ENCODE measurements at regions not wholly inside any gene's neighbourhood (a gene's known extent, or its start where the extent isn't known, plus 50 kb on each side); places are given as distances from the start of the nearest gene placed in this dataset.

DNA sequence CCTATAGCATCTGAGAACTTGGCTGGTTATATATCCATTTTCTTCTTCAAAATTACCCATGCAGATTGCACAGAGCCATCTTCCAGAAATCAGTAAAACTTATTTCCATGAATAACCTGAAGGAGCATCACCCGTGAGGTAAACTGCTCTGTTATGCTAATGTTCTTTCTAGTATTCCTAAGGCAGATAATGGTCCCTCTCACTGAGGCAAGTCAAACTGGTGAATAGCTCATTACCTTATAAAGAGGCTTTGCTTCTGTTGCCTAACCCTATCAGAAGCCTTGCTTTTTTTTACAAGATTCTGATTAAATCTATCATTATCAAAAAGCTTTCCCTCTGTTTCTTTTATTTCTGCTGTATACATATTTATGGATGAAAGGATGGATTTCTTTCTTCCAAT lies 307.6 kb upstream of the FLRT2 start:
- WGBS, 3 donors, result 94 to 97% (median 97%) methylated on average over 1 of the region's 1 CpG

DNA sequence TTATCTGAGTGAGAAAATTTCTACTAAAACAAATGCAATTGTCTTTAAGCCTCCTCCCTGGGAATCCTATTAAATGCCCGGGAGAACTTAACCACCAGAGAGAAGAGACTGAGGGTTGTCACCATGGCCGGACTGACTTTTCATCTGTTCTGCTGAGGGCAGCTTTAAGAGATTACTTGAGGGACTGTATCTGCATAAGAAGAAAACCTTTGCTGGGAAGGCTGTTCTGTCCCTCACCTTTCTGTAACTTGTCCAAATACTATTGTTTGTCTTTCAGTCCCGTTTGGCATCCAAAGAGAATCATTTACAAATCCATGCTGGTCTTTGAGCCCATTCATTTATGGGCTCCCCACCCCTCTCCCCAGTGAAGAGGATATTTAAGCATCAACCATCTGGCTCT lies 306.3 kb upstream of the FLRT2 start:
- intact Hi-C loops (cut with DNase I), result no loop called here
- no peaks in the 10 kb centered on the region for H3K4me1 ChIP-seq (ENCODE audit: insufficient read depth)
- H3K27me3 ChIP-seq, result no peaks in the 10 kb centered on the region
- H3K9me3 ChIP-seq, result no peaks in the 10 kb centered on the region
- no peaks in the 10 kb centered on the region for H3K36me3 ChIP-seq
- no peak overlapping the region for H3K4me3 ChIP-seq
- H3K27ac ChIP-seq, result no peak overlapping the region
- 68 to 76% (median 74%) methylated on average over 3 of the region's 3 CpGs for WGBS, 3 donors
- TF ChIP-seq EP300 (IDR thresholded peaks at IDR 0.05) (no peak), POLR2A (IDR thresholded peaks at IDR 0.05) (no peak)
- DNase-seq, result no peak

More for the DNA sequence above, 307.6 kb upstream of the FLRT2 start:
- DNase-seq, result no peak
- Histone ChIP-seq H3K4me1 (ENCODE audit: insufficient read depth) (no peaks in the 10 kb centered on the region), H3K9me3 (no peaks in the 10 kb centered on the region), H3K27ac (no peak overlapping the region), H3K4me3 (no peak overlapping the region), H3K27me3 (no peaks in the 10 kb centered on the region), H3K36me3 (no peaks in the 10 kb centered on the region)
- intact Hi-C loops (cut with DNase I), result no loop called here
- TF ChIP-seq EP300 (IDR thresholded peaks at IDR 0.05), result no peak
- TF ChIP-seq POLR2A (IDR thresholded peaks at IDR 0.05), result no peak
- TF ChIP-seq, protein P1, sequence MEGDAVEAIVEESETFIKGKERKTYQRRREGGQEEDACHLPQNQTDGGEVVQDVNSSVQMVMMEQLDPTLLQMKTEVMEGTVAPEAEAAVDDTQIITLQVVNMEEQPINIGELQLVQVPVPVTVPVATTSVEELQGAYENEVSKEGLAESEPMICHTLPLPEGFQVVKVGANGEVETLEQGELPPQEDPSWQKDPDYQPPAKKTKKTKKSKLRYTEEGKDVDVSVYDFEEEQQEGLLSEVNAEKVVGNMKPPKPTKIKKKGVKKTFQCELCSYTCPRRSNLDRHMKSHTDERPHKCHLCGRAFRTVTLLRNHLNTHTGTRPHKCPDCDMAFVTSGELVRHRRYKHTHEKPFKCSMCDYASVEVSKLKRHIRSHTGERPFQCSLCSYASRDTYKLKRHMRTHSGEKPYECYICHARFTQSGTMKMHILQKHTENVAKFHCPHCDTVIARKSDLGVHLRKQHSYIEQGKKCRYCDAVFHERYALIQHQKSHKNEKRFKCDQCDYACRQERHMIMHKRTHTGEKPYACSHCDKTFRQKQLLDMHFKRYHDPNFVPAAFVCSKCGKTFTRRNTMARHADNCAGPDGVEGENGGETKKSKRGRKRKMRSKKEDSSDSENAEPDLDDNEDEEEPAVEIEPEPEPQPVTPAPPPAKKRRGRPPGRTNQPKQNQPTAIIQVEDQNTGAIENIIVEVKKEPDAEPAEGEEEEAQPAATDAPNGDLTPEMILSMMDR (IDR thresholded peaks at IDR 0.05), result no peak

DNA sequence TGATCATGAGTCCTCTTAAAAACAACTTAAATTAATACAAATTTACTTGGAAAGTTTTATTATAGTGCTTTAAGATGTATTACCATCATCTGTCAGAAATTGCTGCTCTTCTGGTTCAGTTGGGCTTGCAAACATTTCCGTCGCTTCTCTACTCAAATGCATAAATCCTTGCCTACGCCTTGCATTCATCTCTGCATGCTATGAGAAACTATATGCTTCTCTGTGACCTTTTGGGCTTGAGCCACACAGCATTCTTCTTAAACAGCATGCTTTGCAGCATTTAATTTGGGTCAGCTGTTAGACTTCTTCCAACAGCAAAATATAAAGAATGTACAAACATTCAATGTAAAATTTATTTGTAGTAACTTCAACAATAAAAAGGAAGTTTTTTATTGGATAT lies 305.7 kb upstream of the FLRT2 start:
- TF ChIP-seq, protein P1 (IDR thresholded peaks at IDR 0.05), result no peak
- no peak for TF ChIP-seq POLR2A (IDR thresholded peaks at IDR 0.05)
- TF ChIP-seq EP300 (IDR thresholded peaks at IDR 0.05), result no peak
- intact Hi-C loops (cut with DNase I), result no loop called here
- 70 to 84% (median 79%) methylated on average over 3 of the region's 3 CpGs for WGBS, 3 donors

DNA sequence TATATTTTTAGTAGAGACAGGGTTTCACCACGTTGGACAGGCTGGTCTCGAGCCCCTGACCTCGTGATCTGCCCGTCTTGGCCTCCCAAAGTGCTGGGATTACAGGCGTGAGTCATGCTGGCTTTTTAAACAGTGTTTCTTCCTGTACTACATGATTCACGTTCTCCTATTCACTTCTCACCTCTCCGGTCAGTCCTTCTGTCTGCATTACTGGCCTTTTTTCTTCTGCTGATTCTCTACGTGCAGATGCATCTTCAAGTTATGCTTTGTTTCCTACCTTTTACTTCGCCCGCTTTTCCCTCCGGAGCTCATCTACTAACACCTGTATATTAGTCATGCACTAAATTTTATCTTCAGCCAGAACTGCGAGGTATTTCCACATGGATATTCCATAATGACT lies 296.2 kb upstream of the FLRT2 start:
- TF ChIP-seq POLR2A (IDR thresholded peaks at IDR 0.05), result no peak
- TF ChIP-seq, protein P1 (IDR thresholded peaks at IDR 0.05), result no peak
- no peak for TF ChIP-seq EP300 (IDR thresholded peaks at IDR 0.05)
- no peak for DNase-seq
- H3K27me3 ChIP-seq, result no peaks in the 10 kb centered on the region
- H3K4me1 ChIP-seq (ENCODE audit: insufficient read depth), result peaks cover 2% of the 10 kb centered on the region
- no peaks in the 10 kb centered on the region for H3K9me3 ChIP-seq
- 90 to 95% (median 94%) methylated on average over 12 of the region's 12 CpGs for WGBS, 3 donors
- no peak overlapping the region for H3K4me3 ChIP-seq
- H3K36me3 ChIP-seq, result no peaks in the 10 kb centered on the region
- H3K27ac ChIP-seq, result no peak overlapping the region
- intact Hi-C loops (cut with DNase I), result no loop called here

More for the DNA sequence above, 305.7 kb upstream of the FLRT2 start:
- Histone ChIP-seq H3K4me1 (ENCODE audit: insufficient read depth) (no peaks in the 10 kb centered on the region), H3K27me3 (no peaks in the 10 kb centered on the region), H3K4me3 (no peak overlapping the region), H3K36me3 (no peaks in the 10 kb centered on the region), H3K9me3 (no peaks in the 10 kb centered on the region), H3K27ac (no peak overlapping the region)
- no peak for DNase-seq

DNA sequence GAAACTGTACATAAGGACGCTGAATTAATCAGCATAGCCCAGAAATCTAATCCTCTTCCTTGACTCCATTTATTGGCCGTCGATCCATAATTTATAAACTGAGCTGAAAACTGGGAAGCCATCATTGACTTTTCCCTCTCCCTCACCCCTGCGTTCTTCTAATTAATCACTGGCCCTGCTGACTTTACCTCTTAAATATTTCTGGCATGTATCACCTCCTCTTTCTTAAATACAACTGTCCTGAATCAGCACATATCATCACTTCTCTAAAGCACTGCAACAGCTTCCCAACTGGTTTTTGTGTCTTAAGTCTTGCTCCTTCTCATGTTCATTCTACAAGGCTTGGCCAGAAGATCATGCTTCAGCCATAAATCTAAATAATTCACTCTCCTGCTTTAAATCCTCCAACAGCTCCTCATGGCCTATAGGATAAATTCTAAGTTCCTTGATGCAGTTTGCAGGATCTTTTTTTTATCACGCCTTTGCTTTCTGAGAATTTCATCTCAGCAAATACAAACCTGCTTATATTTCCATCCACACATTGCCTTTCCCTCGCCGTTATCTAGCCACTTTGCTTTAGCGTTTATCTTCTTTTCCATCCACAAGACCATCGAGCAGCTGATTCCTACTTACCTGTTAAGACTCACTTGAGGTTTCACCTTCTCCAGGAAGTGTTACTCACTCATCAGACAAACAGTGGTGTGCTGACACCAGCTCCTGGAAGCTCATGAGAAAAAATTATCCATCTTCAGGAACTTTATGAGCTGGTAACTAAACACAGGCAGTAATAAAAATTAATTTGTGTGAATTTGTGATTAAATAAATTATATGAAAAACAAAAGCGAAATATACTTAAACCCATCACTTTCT lies 295.6 kb upstream of the FLRT2 start:
- no peak for DNase-seq
- no peaks in the 10 kb centered on the region for H3K9me3 ChIP-seq
- 91 to 97% (median 93%) methylated on average over 10 of the region's 10 CpGs for WGBS, 3 donors
- TF ChIP-seq EP300 (IDR thresholded peaks at IDR 0.05) (no peak), POLR2A (IDR thresholded peaks at IDR 0.05) (no peak)
- TF ChIP-seq, protein P1 (IDR thresholded peaks at IDR 0.05), result no peak
- H3K27ac ChIP-seq, result no peak overlapping the region
- H3K4me3 ChIP-seq, result no peak overlapping the region
- H3K36me3 ChIP-seq, result no peaks in the 10 kb centered on the region
- intact Hi-C loops (cut with DNase I), result no loop called here
- H3K27me3 ChIP-seq, result no peaks in the 10 kb centered on the region
- peaks cover 2% of the 10 kb centered on the region for H3K4me1 ChIP-seq (ENCODE audit: insufficient read depth)

Measured in ovary (tissue), 7 donors.